ENCODE measurements at regions not wholly inside any gene's neighbourhood (a gene's known extent, or its start where the extent isn't known, plus 50 kb on each side); places are given as distances from the start of the nearest gene placed in this dataset.
A peak's percentile ranks its signal among the peaks of the same experiment; 100 is the strongest.

DNA sequence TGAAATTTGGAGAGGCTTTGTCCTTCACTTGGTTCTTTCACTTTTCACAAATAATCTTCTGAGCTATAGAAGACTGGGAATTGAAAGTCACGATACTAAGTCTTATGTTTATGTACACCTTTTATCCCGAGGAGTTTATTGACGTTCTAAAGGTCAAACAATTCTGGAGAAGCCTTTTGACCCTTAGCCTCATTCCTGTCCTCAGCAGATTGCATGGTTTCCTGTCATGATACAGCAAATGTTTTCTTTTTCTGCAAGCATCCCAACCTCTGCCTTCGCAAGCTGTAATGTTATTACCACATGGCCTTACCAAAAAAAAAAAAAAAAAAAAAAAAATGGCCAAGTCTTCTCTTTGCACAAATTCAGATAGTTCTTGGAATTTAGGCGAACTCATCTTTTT, 411.7 kb upstream of the FLRT2 start:
- Histone ChIP-seq H3K36me3 (ENCODE audit: control insufficient read depth, insufficient read depth, low read length) (no peaks in the 10 kb centered on the region), H3K4me1 (ENCODE audit: control insufficient read depth, insufficient read depth, low read length) (no peaks in the 10 kb centered on the region), H3K27me3 (ENCODE audit: control insufficient read depth, insufficient read depth, low read length) (no peaks in the 10 kb centered on the region), H3K4me3 (ENCODE audit: low read length) (no peak overlapping the region), H3K27ac (ENCODE audit: low read length) (no peak overlapping the region), H3K9me3 (ENCODE audit: control insufficient read depth, low read depth, low read length) (no peaks in the 10 kb centered on the region)
- peak in 1 of 2 donors; percentile 42 for DNase-seq
- 50% methylated on average over 1 of the region's 5 CpGs for WGBS (ENCODE audit: insufficient coverage, low lambda C conversion rate)

- Histone ChIP-seq H3K27me3 (ENCODE audit: control insufficient read depth, insufficient read depth, low read length) (no peaks in the 10 kb centered on the region), H3K9me3 (ENCODE audit: control insufficient read depth, low read depth, low read length) (no peaks in the 10 kb centered on the region), H3K36me3 (ENCODE audit: control insufficient read depth, insufficient read depth, low read length) (no peaks in the 10 kb centered on the region), H3K27ac (ENCODE audit: low read length) (no peak overlapping the region), H3K4me1 (ENCODE audit: control insufficient read depth, insufficient read depth, low read length) (no peaks in the 10 kb centered on the region), H3K4me3 (ENCODE audit: low read length) (no peak overlapping the region)
- DNase-seq = no peak
These were observed 407.3 kb upstream of the FLRT2 start for GRCh38 chr14:85122690-85123089.

DNA sequence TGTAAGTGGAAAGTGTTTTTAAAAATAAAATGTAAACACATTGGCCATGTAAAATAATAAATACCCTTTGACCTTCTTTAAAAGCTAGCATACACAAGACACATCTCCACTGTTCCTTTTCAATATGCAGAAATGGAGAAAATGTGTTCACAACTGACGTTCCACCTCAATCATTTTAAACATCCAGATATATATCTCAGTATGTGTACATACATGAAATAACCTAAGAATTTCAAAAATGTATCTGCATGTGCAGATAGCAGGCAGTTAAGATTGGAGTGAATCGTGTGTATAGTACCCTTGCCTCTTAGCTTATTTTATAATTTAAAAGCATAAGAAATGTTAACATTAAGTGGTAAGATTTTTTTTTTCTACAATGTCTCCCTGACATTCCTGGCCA, 406.2 kb upstream of the FLRT2 start:
- Histone ChIP-seq H3K4me1 (ENCODE audit: control insufficient read depth, insufficient read depth, low read length) (no peaks in the 10 kb centered on the region), H3K9me3 (ENCODE audit: control insufficient read depth, low read depth, low read length) (no peaks in the 10 kb centered on the region), H3K27ac (ENCODE audit: low read length) (no peak overlapping the region), H3K36me3 (ENCODE audit: control insufficient read depth, insufficient read depth, low read length) (no peaks in the 10 kb centered on the region), H3K4me3 (ENCODE audit: low read length) (no peak overlapping the region), H3K27me3 (ENCODE audit: control insufficient read depth, insufficient read depth, low read length) (no peaks in the 10 kb centered on the region)
- WGBS (ENCODE audit: insufficient coverage, low lambda C conversion rate) = no CpG with 5 or more reads among the region's 2 CpGs
- DNase-seq = no peak

GRCh38 chr14:85124631-85125290, 405.2 kb upstream of the FLRT2 start:
- H3K4me3 ChIP-seq (ENCODE audit: low read length) = no peak overlapping the region
- no CpG with 5 or more reads among the region's 3 CpGs for WGBS (ENCODE audit: insufficient coverage, low lambda C conversion rate)
- DNase-seq = no peak

GRCh38 chr14:85125291-85125670, 404.7 kb upstream of the FLRT2 start:
- Histone ChIP-seq H3K27me3 (ENCODE audit: control insufficient read depth, insufficient read depth, low read length) (no peaks in the 10 kb centered on the region), H3K4me1 (ENCODE audit: control insufficient read depth, insufficient read depth, low read length) (no peaks in the 10 kb centered on the region), H3K4me3 (ENCODE audit: low read length) (no peak overlapping the region), H3K27ac (ENCODE audit: low read length) (no peak overlapping the region), H3K9me3 (ENCODE audit: control insufficient read depth, low read depth, low read length) (no peaks in the 10 kb centered on the region), H3K36me3 (ENCODE audit: control insufficient read depth, insufficient read depth, low read length) (no peaks in the 10 kb centered on the region)
- DNase-seq = no peak
- WGBS (ENCODE audit: insufficient coverage, low lambda C conversion rate) = no CpG with 5 or more reads among the region's 2 CpGs

More at GRCh38 chr14:85124631-85125290, 405.2 kb upstream of the FLRT2 start:
- H3K27me3 ChIP-seq (ENCODE audit: control insufficient read depth, insufficient read depth, low read length) = no peaks in the 10 kb centered on the region
- H3K9me3 ChIP-seq (ENCODE audit: control insufficient read depth, low read depth, low read length) = no peaks in the 10 kb centered on the region
- H3K27ac ChIP-seq (ENCODE audit: low read length) = no peak overlapping the region
- H3K36me3 ChIP-seq (ENCODE audit: control insufficient read depth, insufficient read depth, low read length) = no peaks in the 10 kb centered on the region
- H3K4me1 ChIP-seq (ENCODE audit: control insufficient read depth, insufficient read depth, low read length) = no peaks in the 10 kb centered on the region

GRCh38 chr14:85129921-85130320, 400.0 kb upstream of the FLRT2 start:
- no CpG with 5 or more reads among the region's 2 CpGs for WGBS (ENCODE audit: insufficient coverage, low lambda C conversion rate)
- H3K4me1 ChIP-seq (ENCODE audit: control insufficient read depth, insufficient read depth, low read length) = peaks cover 3% of the 10 kb centered on the region
- no peaks in the 10 kb centered on the region for H3K9me3 ChIP-seq (ENCODE audit: control insufficient read depth, low read depth, low read length)
- H3K36me3 ChIP-seq (ENCODE audit: control insufficient read depth, insufficient read depth, low read length) = no peaks in the 10 kb centered on the region
- H3K27me3 ChIP-seq (ENCODE audit: control insufficient read depth, insufficient read depth, low read length) = no peaks in the 10 kb centered on the region
- no peak overlapping the region for H3K4me3 ChIP-seq (ENCODE audit: low read length)
- DNase-seq = peak in 1 of 2 donors; percentile 42
- H3K27ac ChIP-seq (ENCODE audit: low read length) = no peak overlapping the region

- Histone ChIP-seq H3K27me3 (ENCODE audit: control insufficient read depth, insufficient read depth, low read length) (no peaks in the 10 kb centered on the region), H3K27ac (ENCODE audit: low read length) (no peak overlapping the region), H3K4me1 (ENCODE audit: control insufficient read depth, insufficient read depth, low read length) (peaks cover 3% of the 10 kb centered on the region), H3K9me3 (ENCODE audit: control insufficient read depth, low read depth, low read length) (no peaks in the 10 kb centered on the region), H3K36me3 (ENCODE audit: control insufficient read depth, insufficient read depth, low read length) (no peaks in the 10 kb centered on the region), H3K4me3 (ENCODE audit: low read length) (no peak overlapping the region)
- no peak for DNase-seq
- no CpG with 5 or more reads among the region's 2 CpGs for WGBS (ENCODE audit: insufficient coverage, low lambda C conversion rate)
These were observed 398.6 kb upstream of the FLRT2 start for GRCh38 chr14:85131226-85131922.

GRCh38 chr14:85142982-85143381, 387.0 kb upstream of the FLRT2 start:
- Histone ChIP-seq H3K4me3 (ENCODE audit: low read length) (no peak overlapping the region), H3K27ac (ENCODE audit: low read length) (no peak overlapping the region), H3K36me3 (ENCODE audit: control insufficient read depth, insufficient read depth, low read length) (no peaks in the 10 kb centered on the region), H3K9me3 (ENCODE audit: control insufficient read depth, low read depth, low read length) (no peaks in the 10 kb centered on the region), H3K27me3 (ENCODE audit: control insufficient read depth, insufficient read depth, low read length) (no peaks in the 10 kb centered on the region), H3K4me1 (ENCODE audit: control insufficient read depth, insufficient read depth, low read length) (peaks cover 3% of the 10 kb centered on the region)
- 43% methylated on average over 1 of the region's 1 CpG for WGBS (ENCODE audit: insufficient coverage, low lambda C conversion rate)
- DNase-seq = no peak

- no CpG with 5 or more reads among the region's 3 CpGs for WGBS (ENCODE audit: insufficient coverage, low lambda C conversion rate)
These were observed 383.2 kb upstream of the FLRT2 start for GRCh38 chr14:85146779-85147178.

DNA sequence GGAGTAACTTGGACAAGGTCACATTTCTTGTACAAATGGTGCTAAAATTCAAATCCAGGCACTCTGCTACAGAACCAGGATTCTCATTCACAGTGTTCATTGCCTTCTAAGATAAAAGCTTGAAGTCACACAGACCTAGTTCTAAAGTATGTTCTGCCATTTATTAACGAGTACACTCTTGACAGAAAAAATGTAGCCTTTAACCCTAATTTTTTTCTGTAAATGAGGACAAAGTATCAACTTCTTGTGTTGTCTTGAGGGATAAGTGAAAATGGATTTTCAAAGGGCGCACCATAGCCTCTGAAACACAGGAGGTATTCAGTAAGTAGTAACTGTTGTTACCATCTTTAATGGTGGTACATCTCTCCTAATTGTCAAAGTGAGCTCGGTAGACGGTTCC, 379.8 kb upstream of the FLRT2 start:
- H3K27me3 ChIP-seq (ENCODE audit: control insufficient read depth, insufficient read depth, low read length) = no peaks in the 10 kb centered on the region
- H3K9me3 ChIP-seq (ENCODE audit: control insufficient read depth, low read depth, low read length) = no peaks in the 10 kb centered on the region
- WGBS (ENCODE audit: insufficient coverage, low lambda C conversion rate) = no CpG with 5 or more reads among the region's 4 CpGs
- peaks cover 7% of the 10 kb centered on the region for H3K4me1 ChIP-seq (ENCODE audit: control insufficient read depth, insufficient read depth, low read length)
- no peaks in the 10 kb centered on the region for H3K36me3 ChIP-seq (ENCODE audit: control insufficient read depth, insufficient read depth, low read length)
- no peak overlapping the region for H3K4me3 ChIP-seq (ENCODE audit: low read length)
- peak overlapping the region; percentile 12 for H3K27ac ChIP-seq (ENCODE audit: low read length)
- DNase-seq = peak; percentile 39 to 76

More at GRCh38 chr14:85146779-85147178, 383.2 kb upstream of the FLRT2 start:
- no peak for DNase-seq
- H3K36me3 ChIP-seq (ENCODE audit: control insufficient read depth, insufficient read depth, low read length) = no peaks in the 10 kb centered on the region
- no peaks in the 10 kb centered on the region for H3K27me3 ChIP-seq (ENCODE audit: control insufficient read depth, insufficient read depth, low read length)
- H3K4me3 ChIP-seq (ENCODE audit: low read length) = no peak overlapping the region
- no peaks in the 10 kb centered on the region for H3K9me3 ChIP-seq (ENCODE audit: control insufficient read depth, low read depth, low read length)
- H3K27ac ChIP-seq (ENCODE audit: low read length) = no peak overlapping the region
- peaks cover 10% of the 10 kb centered on the region for H3K4me1 ChIP-seq (ENCODE audit: control insufficient read depth, insufficient read depth, low read length)

GRCh38 chr14:85154714-85155113, 375.2 kb upstream of the FLRT2 start:
- Histone ChIP-seq H3K27me3 (ENCODE audit: control insufficient read depth, insufficient read depth, low read length) (no peaks in the 10 kb centered on the region), H3K36me3 (ENCODE audit: control insufficient read depth, insufficient read depth, low read length) (no peaks in the 10 kb centered on the region), H3K4me1 (ENCODE audit: control insufficient read depth, insufficient read depth, low read length) (no peaks in the 10 kb centered on the region), H3K27ac (ENCODE audit: low read length) (no peak overlapping the region), H3K4me3 (ENCODE audit: low read length) (no peak overlapping the region), H3K9me3 (ENCODE audit: control insufficient read depth, low read depth, low read length) (no peaks in the 10 kb centered on the region)
- no peak for DNase-seq
- 100% methylated on average over 1 of the region's 3 CpGs for WGBS (ENCODE audit: insufficient coverage, low lambda C conversion rate)
